Upper lobe of left lung (tissue), 6 donors: ENCODE measurements at regions not wholly inside any gene's neighbourhood (a gene's known extent, or its start where the extent isn't known, plus 50 kb on each side); places are given as distances from the start of the nearest gene placed in this dataset.
A peak's percentile ranks its signal among the peaks of the same experiment; 100 is the strongest.

Experiments used
- ATAC-seq, 2 donors: fragments of 200-7000 bp; cut with Tn5 transposase; one replicate each; pipeline ENCODE4 v1.9.1; 2022; ENCODE audit warnings: mild to moderate bottlenecking in 2 of 2, moderate library complexity in 2 of 2; ENCODE audit not compliant: low FRiP score in 2 of 2
- DNase-seq, 2 donors: peaks; one replicate each; pipeline ENCODE4 v3.0.0-alpha.2; 2019 to 2020
- H3K27ac ChIP-seq, 4 donors: fragments of 200-600 bp; sonication (generic); one replicate each; pipeline ENCODE4 v1.5.1; 2016 to 2019
- H3K27me3 ChIP-seq, 4 donors: fragments of 200-600 bp; sonication (generic); one replicate each; pipeline ENCODE4 v1.5.1; 2017 to 2019
- H3K36me3 ChIP-seq, 4 donors: fragments of 200-600 bp; sonication (generic); one replicate each; pipeline ENCODE4 v1.5.1; 2016 to 2019
- H3K4me1 ChIP-seq, 4 donors: fragments of 200-600 bp; sonication (generic); one replicate each; pipeline ENCODE4 v1.5.1; 2018 to 2019
- H3K4me3 ChIP-seq, 4 donors: fragments of 200-600 bp; sonication (generic); one replicate each; pipeline ENCODE4 v1.5.1; 2017 to 2019; ENCODE audit warnings: mild to moderate bottlenecking in 2 of 4, moderate library complexity in 1 of 4
- H3K9me3 ChIP-seq, 4 donors: fragments of 200-600 bp; sonication (generic); one replicate each; pipeline ENCODE4 v1.5.1; 2018 to 2019
- CTCF ChIP-seq, 6 experiments: fragments of 450-650 bp in 4 of 6; fragments of 200-600 bp in 2 of 6; sonication (generic) in 2 of 6; IDR thresholded peaks; one replicate each; pipeline ENCODE4 v1.5.1; 2016 to 2019; ENCODE audit warnings: antibody characterized with exemption in 6 of 6
- EP300 ChIP-seq, 4 donors: sonication (generic); formaldehyde crosslinking; IDR thresholded peaks; one replicate each; pipeline ENCODE4 v1.5.1; 2017; ENCODE audit warnings: antibody characterized with exemption in 4 of 4, control low read depth in 2 of 4
- POLR2A ChIP-seq, 4 donors: fragments of 450-650 bp; IDR thresholded peaks; one replicate each; pipeline ENCODE4 v1.5.1; 2016 to 2017; ENCODE audit warnings: antibody characterized with exemption in 4 of 4, mild to moderate bottlenecking in 2 of 4
- POLR2AphosphoS5 ChIP-seq, 2 donors: sonication (generic); formaldehyde crosslinking; IDR thresholded peaks; one replicate each; pipeline ENCODE4 v1.5.1; 2017; ENCODE audit warnings: antibody characterized with exemption in 2 of 2
- WGBS, 2 donors: methylation state at CpG; one replicate each; pipeline ENCODE4 v1.1.5; 2017 to 2018; 5-methylcytosine and 5-hydroxymethylcytosine counted together
- donor health status: DM: no; HTN: no; CAD: no; lungs with moderate emphysema.
- donor health status: DM: no; HTN: yes; CAD: no; lungs with severe emphysema.

- WGBS, 2 donors = 62 to 65% methylated on average over 15 to 16 of the region's 16 CpGs
- peak in 1 of 2 donors; percentile 44 for ATAC-seq
- H3K36me3 ChIP-seq = no peaks in the 10 kb centered on the region
- no peaks in the 10 kb centered on the region for H3K9me3 ChIP-seq
- DNase-seq = no peak
- H3K27ac ChIP-seq = no peak overlapping the region
- no peaks in the 10 kb centered on the region for H3K27me3 ChIP-seq
- TF ChIP-seq POLR2A (IDR thresholded peaks at IDR 0.05) (no peak), CTCF (IDR thresholded peaks at IDR 0.05) (no peak), EP300 (IDR thresholded peaks at IDR 0.05) (no peak), POLR2AphosphoS5 (IDR thresholded peaks at IDR 0.05) (no peak)
- H3K4me3 ChIP-seq = no peak overlapping the region
- no peaks in the 10 kb centered on the region for H3K4me1 ChIP-seq
Measured at GRCh38 chr10:124232686-124233545, 139.5 kb upstream of the CHST15 start.

GRCh38 chr10:124231168-124232155, 138.1 kb upstream of the CHST15 start:
- ATAC-seq (peak; percentile 9 to 38), DNase-seq (no peak)
- TF ChIP-seq EP300 (IDR thresholded peaks at IDR 0.05) = no peak
- TF ChIP-seq POLR2AphosphoS5 (IDR thresholded peaks at IDR 0.05) = no peak
- no peak for TF ChIP-seq POLR2A (IDR thresholded peaks at IDR 0.05)
- TF ChIP-seq CTCF (IDR thresholded peaks at IDR 0.05) = no peak
- WGBS, 2 donors = 94 to 95% methylated on average over 8 of the region's 8 CpGs
- no peak overlapping the region for H3K4me3 ChIP-seq
- no peaks in the 10 kb centered on the region for H3K4me1 ChIP-seq
- no peaks in the 10 kb centered on the region for H3K27me3 ChIP-seq
- H3K9me3 ChIP-seq = peaks cover 0 to 4% (median 0%) of the 10 kb centered on the region in 4 donors
- no peaks in the 10 kb centered on the region for H3K36me3 ChIP-seq
- no peak overlapping the region for H3K27ac ChIP-seq

GRCh38 chr10:124230635-124231167, 137.3 kb upstream of the CHST15 start:
- no peaks in the 10 kb centered on the region for H3K4me1 ChIP-seq
- no peak overlapping the region for H3K27ac ChIP-seq
- WGBS, 2 donors = 91 to 95% methylated on average over 11 of the region's 11 CpGs
- no peaks in the 10 kb centered on the region for H3K27me3 ChIP-seq
- DNase-seq (no peak), ATAC-seq (no peak)
- TF ChIP-seq CTCF (IDR thresholded peaks at IDR 0.05) (no peak), POLR2AphosphoS5 (IDR thresholded peaks at IDR 0.05) (no peak)
- H3K4me3 ChIP-seq = no peak overlapping the region
- peaks cover 0 to 4% (median 0%) of the 10 kb centered on the region in 4 donors for H3K9me3 ChIP-seq
- H3K36me3 ChIP-seq = no peaks in the 10 kb centered on the region

GRCh38 chr10:124229989-124230634, 136.7 kb upstream of the CHST15 start:
- no peaks in the 10 kb centered on the region for H3K36me3 ChIP-seq
- TF ChIP-seq CTCF (IDR thresholded peaks at IDR 0.05) (no peak), POLR2A (IDR thresholded peaks at IDR 0.05) (no peak)
- WGBS, 2 donors = 75 to 86% methylated on average over 15 of the region's 15 CpGs

More at GRCh38 chr10:124229989-124230634, 136.7 kb upstream of the CHST15 start:
- no peak for DNase-seq
- Histone ChIP-seq H3K27me3 (no peaks in the 10 kb centered on the region), H3K27ac (no peak overlapping the region), H3K4me1 (no peaks in the 10 kb centered on the region), H3K9me3 (peaks cover 0 to 4% (median 0%) of the 10 kb centered on the region in 4 donors), H3K4me3 (no peak overlapping the region)
- ATAC-seq = no peak
